Lung (tissue), 11 donors: ENCODE measurements at regions not wholly inside any gene's neighbourhood (a gene's known extent, or its start where the extent isn't known, plus 50 kb on each side); places are given as distances from the start of the nearest gene placed in this dataset.

ENCODE experiments used
- ATAC-seq: fragments of 200-7000 bp; cut with Tn5 transposase; one replicate; pipeline ENCODE4 v1.9.1; 2020; ENCODE audit warnings: moderate number of reproducible peaks; ENCODE audit not compliant: insufficient read depth, low FRiP score
- DNase-seq, 3 donors: peaks; one replicate each; pipeline ENCODE4 v3.0.0-alpha.2; 2013 to 2017
- H3K27ac ChIP-seq, 2 donors: one replicate each; pipeline ENCODE4 v1.5.1; 2013; ENCODE audit warnings: mild to moderate bottlenecking in 2 of 2, moderate library complexity in 2 of 2, control low read depth in 1 of 2, inconsistent platforms in 1 of 2, low read depth in 1 of 2, low read length in 1 of 2
- H3K27me3 ChIP-seq, 3 donors: one replicate each; pipeline ENCODE4 v1.5.1; 2013; ENCODE audit warnings: low read length in 2 of 3; ENCODE audit not compliant: control insufficient read depth in 3 of 3, insufficient read depth in 3 of 3
- H3K36me3 ChIP-seq, 4 donors: one replicate each; pipeline ENCODE4 v1.5.1; 2013; ENCODE audit warnings: low read length in 4 of 4, mild to moderate bottlenecking in 1 of 4, moderate library complexity in 1 of 4; ENCODE audit not compliant: control insufficient read depth in 4 of 4, insufficient read depth in 4 of 4
- H3K4me1 ChIP-seq, 5 donors: one replicate each; pipeline ENCODE4 v1.5.1; 2013; ENCODE audit warnings: low read length in 5 of 5, mild to moderate bottlenecking in 2 of 5, moderate library complexity in 1 of 5; ENCODE audit not compliant: control insufficient read depth in 5 of 5, insufficient read depth in 5 of 5
- H3K4me3 ChIP-seq: one replicate; pipeline ENCODE4 v1.5.1; 2013; ENCODE audit warnings: mild to moderate bottlenecking, control low read depth, moderate library complexity
- H3K9ac ChIP-seq, 2 donors: one replicate each; pipeline ENCODE4 v1.5.1; 2013; ENCODE audit warnings: low read length in 2 of 2, control low read depth in 1 of 2; ENCODE audit not compliant: insufficient read depth in 1 of 2
- H3K9me3 ChIP-seq, 4 donors: one replicate each; pipeline ENCODE4 v1.5.1; 2013; ENCODE audit warnings: low read length in 3 of 4, mild to moderate bottlenecking in 1 of 4, moderate library complexity in 1 of 4; ENCODE audit not compliant: control insufficient read depth in 4 of 4, insufficient read depth in 3 of 4
- WGBS, 2 donors: extraction: QIAGEN DNeasy Blood & Tissue Kit; methylation state at CpG; one replicate each; pipeline ENCODE4 v1.1.7; 2013; 5-methylcytosine and 5-hydroxymethylcytosine counted together
- TF ChIP-seq, protein P1 (sequence below): IDR thresholded peaks from 2 replicates; pipeline ENCODE4 v1.5.1; 2012; ENCODE audit warnings: mild to moderate bottlenecking; ENCODE audit errors: control extremely low read depth, extremely low read depth
- donor health status: control.
- donor health status: control.
- donor health status: Bipolar disorder and iron deficiency.
- donor health status: healthy.
- donor health status: DM: yes; HTN: yes; CAD: no.

GRCh38 chr6:84623956-84624680 is 140.3 kb downstream of the TBX18 start:
- WGBS, 2 donors: 39 to 53% methylated on average over 4 of the region's 4 CpGs
- ATAC-seq (no peak), DNase-seq (no peak)
- Histone ChIP-seq H3K27ac (no peak overlapping the region), H3K9ac (no peak overlapping the region), H3K27me3 (no peaks in the 10 kb centered on the region), H3K9me3 (no peaks in the 10 kb centered on the region), H3K4me1 (no peaks in the 10 kb centered on the region), H3K4me3 (no peak overlapping the region), H3K36me3 (no peaks in the 10 kb centered on the region)
- TF ChIP-seq, protein P1, sequence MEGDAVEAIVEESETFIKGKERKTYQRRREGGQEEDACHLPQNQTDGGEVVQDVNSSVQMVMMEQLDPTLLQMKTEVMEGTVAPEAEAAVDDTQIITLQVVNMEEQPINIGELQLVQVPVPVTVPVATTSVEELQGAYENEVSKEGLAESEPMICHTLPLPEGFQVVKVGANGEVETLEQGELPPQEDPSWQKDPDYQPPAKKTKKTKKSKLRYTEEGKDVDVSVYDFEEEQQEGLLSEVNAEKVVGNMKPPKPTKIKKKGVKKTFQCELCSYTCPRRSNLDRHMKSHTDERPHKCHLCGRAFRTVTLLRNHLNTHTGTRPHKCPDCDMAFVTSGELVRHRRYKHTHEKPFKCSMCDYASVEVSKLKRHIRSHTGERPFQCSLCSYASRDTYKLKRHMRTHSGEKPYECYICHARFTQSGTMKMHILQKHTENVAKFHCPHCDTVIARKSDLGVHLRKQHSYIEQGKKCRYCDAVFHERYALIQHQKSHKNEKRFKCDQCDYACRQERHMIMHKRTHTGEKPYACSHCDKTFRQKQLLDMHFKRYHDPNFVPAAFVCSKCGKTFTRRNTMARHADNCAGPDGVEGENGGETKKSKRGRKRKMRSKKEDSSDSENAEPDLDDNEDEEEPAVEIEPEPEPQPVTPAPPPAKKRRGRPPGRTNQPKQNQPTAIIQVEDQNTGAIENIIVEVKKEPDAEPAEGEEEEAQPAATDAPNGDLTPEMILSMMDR: no peak

DNA sequence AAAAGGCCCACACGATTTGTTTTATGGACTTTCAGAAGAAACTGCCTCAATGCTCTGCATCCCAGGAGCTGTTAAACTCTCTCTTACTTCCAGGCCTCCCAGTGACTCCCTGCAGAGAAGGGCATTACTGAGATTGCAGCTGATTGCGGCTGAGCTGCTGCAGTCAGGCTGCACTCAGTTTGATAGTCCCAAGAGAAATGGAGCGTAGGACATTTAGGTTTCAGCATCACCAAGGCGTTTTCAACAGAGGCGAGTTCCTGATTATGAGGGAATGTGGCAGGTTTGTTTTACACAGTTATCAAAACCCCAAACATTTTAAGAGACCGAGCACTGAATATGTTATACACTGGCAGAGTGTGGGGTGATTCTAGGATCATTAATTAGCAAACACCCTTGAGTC is 145.6 kb downstream of the TBX18 start:
- WGBS, 2 donors: 40 to 57% methylated on average over 6 of the region's 6 CpGs
- no peak overlapping the region for H3K27ac ChIP-seq
- H3K27me3 ChIP-seq: no peaks in the 10 kb centered on the region
- no peaks in the 10 kb centered on the region for H3K9me3 ChIP-seq
- ATAC-seq (no peak), DNase-seq (no peak)
- no peaks in the 10 kb centered on the region for H3K4me1 ChIP-seq
- H3K4me3 ChIP-seq: no peak overlapping the region
- TF ChIP-seq, protein P1: no peak
- H3K9ac ChIP-seq: no peak overlapping the region
- no peaks in the 10 kb centered on the region for H3K36me3 ChIP-seq

DNA sequence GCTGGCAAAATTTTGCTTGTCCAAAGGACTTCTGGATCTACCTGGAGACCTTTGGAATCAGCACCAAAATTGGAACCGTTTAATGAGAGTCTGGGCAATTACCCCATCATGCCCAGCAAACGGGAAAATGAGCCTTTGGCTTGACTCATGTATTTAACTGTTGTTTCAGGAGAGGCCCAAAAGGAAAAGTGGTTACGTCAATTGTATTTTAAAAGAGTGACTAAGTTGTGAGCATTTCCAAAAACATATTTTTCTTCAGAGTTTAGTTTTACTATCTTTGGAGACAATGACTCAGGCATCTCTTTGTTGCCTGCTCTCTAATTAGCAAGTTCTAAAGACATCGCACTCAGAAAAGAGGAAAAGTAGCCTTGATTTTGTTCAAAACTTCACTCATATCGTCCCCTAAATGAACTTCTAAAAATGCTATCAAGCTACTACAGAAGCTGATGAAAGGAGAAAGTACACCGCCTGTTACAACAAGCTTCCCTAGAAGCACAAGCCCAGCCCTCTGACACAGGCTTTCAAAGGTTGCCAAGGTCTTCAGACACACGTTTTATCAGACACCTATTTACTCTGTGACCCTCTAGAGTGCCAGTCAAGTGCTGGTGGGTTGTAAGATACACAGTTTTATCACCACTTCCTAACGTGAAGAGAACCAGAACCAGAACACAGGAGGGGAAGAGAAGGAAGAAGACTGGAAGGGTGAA is 146.2 kb downstream of the TBX18 start:
- no peak for ATAC-seq
- no peaks in the 10 kb centered on the region for H3K36me3 ChIP-seq
- H3K27ac ChIP-seq: no peak overlapping the region
- 49 to 70% methylated on average over 8 of the region's 8 CpGs for WGBS, 2 donors
- H3K9me3 ChIP-seq: no peaks in the 10 kb centered on the region
- no peaks in the 10 kb centered on the region for H3K27me3 ChIP-seq
- no peak for DNase-seq
- H3K4me1 ChIP-seq: no peaks in the 10 kb centered on the region
- TF ChIP-seq, protein P1: no peak
- H3K9ac ChIP-seq: no peak overlapping the region
- H3K4me3 ChIP-seq: no peak overlapping the region
